ENCODE measurements at regions not wholly inside any gene's neighbourhood (a gene's known extent, or its start where the extent isn't known, plus 50 kb on each side); places are given as distances from the start of the nearest gene placed in this dataset.

GRCh38 chr3:132236701-132237651 lies 80.2 kb upstream of the ACP3 start:
- DNase-seq = no peak

DNA sequence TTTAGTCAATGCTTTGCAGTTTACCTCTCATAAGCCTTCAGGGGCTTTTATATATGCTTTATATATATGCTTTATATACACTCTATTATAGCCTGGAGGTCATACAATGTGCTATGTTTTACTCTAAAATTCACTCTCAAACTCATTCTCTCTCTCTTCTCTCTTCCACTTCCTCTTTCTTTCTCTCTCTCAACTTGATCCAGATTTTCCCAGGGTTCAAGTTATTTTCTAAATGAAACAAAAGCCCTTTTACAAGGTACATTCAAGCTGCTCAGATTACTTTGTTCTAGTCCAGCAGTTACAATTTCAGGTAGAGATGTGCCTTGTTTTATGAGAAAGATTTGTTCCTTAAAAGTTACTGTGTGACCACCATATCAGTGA lies 79.6 kb upstream of the ACP3 start:
- no peak for DNase-seq

- DNase-seq = no peak
These were observed 77.6 kb upstream of the ACP3 start for GRCh38 chr3:132239587-132239986.

GRCh38 chr3:132241776-132242514 lies 75.3 kb upstream of the ACP3 start:
- no peak for DNase-seq

DNA sequence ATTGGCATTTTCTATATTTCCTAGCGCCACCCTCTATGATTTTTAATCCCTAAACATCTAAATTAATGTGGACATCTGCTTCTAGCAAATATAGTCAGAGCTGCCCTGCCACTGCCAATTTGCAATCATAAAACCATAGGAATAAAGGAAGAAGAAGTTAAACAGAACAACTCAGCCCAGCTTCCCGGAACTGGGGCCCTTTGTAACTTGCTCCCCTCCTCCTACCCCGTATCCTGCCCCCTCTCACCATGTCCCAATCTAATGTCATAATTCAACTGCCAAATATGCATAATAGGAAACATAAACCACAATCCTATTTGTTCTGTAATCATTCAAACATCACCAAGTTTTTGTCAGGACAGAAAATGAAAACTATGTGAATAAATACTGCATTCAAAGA lies 74.4 kb upstream of the ACP3 start:
- no peak for DNase-seq

DNA sequence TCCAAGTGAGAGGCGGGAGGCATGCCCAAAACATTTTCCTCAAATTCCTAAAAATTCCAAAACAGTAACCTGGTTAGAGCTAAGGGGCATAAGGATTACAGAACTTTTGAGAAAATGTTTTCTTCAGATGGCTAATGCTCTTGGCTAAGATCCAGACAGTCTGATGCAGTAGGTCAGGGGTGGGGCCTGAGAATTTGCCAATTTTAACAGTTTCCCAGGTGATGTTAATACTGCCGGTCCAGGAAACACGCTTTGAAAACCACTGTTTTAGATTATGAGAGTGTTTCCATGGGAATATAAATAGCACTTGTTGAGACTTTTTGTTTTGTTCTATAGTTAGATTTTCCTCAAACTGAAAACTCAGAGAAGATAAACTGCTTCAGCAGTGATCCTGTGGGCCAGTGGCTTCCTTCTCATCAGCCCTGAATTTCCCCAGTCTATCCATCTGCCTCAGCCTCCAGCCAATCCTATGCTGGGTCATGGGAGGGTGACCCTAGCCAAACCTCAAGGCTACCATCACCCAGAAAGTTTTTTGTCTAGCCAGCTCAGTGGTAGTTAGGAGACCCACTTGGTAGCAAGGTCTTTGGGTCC lies 71.6 kb upstream of the ACP3 start:
- no peak for DNase-seq

DNA sequence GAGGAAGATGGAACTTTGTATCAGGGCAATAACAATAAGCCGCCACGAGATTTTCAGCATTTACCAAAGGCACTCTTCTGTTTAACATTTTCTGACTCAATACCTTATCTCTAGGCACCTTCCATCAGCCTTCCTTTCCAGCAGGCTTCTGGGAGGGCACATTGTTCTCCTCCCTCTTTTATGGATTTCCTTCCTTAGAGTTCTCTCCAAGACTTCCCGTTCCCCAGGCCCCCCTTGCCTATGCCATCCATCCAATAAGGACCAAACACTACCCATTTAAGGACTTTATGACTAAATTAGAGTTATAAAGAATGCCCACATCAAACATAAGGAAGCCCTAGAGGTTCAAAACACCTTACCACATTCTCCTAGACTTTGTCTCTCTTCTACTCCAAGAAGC lies 71.0 kb upstream of the ACP3 start:
- DNase-seq = no peak

DNA sequence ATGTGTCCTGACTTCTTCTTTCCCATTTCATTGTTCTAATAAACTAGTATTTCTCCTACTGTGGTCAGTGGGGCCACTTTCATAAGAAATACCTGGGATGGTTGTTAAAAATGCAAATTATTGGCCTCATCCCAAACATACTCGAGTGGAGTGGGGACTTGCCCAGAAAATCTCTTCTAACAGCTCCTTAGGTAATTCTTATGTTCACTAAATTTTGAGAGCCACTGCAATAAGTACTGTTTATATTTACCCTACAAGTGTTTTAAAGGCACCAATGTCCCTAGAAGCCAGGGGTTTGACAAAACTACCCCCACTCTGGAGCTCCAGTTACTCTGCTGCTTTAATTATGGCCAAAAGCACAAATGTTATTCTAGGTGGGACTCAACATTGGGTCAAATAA lies 70.0 kb upstream of the ACP3 start:
- DNase-seq = no peak

- no peak for DNase-seq
These were observed 68.7 kb upstream of the ACP3 start for GRCh38 chr3:132248490-132248889.

DNA sequence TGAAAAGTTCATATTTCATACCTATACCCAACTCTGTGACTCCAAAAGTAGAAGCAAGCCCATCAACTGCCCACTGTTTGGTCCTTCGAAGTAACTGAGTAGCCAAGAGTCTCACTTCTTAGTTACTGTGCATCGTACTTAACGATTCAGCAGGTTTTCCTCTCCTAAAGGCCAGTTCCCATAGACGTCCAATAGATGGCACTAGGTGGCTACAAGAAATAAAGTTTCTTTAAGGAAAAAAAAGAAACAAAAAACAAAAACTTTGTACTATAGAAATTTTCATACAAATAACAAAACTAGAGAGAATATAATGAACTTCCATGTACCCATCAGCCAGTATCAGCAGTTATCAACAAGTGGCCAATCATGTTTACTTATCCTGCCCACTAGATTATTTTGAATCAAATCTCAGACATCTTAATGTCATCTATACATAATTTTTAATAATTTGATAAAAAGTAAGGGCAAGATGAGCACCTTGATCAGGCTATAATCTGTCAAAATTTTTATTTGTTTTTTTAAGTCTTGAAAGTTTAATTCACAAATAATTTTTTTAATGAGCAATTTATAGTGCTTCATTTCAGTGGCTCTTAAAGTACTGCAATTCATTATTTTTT lies 63.8 kb upstream of the ACP3 start:
- peak; percentile 31 to 45 for DNase-seq

DNA sequence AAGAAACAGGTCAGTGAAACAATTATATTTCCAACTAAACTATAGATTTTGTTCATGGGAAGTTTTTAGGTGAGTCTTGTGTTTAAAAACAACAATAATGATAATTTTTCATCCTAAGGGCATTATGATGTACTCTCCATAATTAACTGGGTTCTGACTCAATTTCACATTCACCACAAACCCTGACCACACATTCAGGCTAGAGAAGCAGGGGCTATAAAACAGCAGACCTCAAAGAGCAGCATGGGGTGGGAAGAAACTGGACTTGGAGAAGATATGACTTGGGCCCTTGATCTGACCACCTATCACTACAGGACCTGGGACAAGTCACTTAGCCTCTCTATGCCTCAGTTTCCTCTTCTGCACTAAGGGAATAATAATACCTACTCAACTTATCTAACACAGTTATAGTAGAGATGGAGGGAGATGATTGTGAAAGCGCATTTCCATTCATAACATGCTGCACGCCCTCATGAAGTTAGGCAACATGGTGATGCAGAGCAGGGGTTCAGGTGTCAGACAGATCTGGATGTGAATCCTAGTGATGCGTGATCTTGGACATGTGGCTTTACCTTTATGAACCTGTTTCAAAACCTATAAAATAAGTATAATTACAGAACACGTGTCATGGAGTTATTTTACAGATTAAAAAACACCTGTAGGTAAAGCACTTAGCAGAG lies 63.0 kb upstream of the ACP3 start:
- DNase-seq = no peak

GRCh38 chr3:132255041-132255745 lies 62.0 kb upstream of the ACP3 start:
- DNase-seq = no peak

DNA sequence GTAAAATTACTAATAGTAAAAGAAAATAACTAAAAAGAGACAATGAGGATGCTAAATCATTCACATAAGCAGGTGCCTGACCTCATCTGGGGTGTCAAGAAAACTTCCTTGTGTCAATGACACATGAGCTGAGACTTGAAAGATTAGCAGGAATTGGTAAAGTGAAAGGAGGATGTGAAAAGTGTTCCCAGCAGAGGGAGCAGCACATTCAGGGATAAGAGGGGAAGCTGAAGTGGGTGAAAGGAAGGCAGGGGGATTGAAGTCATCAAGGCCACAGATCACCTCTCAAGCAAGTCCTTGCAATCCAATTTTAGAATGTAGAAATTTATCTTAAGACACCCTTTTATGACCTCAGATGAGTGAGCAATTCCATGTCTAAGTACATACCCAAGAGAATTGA lies 60.2 kb upstream of the ACP3 start:
- peak; percentile 19 to 33 for DNase-seq

GRCh38 chr3:132261506-132261905 lies 55.7 kb upstream of the ACP3 start:
- DNase-seq = no peak

DNA sequence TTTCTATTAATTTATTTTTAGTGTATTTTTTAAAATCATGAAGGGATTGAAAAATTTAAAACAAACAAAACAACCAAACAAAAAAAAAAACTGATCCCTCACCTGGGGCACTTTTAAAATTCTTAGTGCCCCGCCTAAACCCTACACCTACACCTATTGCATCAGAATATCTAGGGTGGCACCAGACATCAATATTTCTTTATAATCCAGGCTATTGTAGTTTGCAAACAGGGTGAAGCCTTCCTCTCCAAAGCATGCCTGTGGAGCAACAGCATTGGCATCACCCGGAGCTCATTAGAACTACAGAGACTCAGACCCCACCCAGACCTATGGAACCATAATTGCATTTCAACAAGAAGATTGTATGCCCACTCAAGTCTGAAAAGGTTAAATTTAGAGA lies 54.9 kb upstream of the ACP3 start:
- DNase-seq = no peak

- DNase-seq = no peak
These were observed 54.3 kb upstream of the ACP3 start for GRCh38 chr3:132262956-132263355.

- DNase-seq = no peak
These were observed 52.2 kb upstream of the ACP3 start for GRCh38 chr3:132265028-132265427.

DNA sequence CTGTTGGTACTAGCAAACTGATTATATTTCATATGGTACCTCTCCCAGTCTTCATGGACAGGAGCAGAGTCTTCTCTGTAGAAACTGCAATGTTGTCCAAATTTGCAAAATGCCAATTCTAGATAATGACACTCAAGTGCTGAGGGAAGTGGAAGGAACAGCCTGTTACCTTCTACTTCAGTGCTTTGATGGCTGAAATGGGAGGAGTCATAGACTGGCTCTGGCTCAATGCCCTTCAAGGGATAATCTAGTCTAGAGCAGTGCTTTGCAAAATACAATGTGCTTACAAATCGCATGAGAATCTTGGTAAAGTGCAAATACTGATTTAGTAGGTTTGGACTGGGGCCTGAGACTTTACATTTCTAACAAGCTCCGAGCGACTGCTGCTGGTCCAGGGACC lies 51.7 kb upstream of the ACP3 start:
- DNase-seq = no peak

DNA sequence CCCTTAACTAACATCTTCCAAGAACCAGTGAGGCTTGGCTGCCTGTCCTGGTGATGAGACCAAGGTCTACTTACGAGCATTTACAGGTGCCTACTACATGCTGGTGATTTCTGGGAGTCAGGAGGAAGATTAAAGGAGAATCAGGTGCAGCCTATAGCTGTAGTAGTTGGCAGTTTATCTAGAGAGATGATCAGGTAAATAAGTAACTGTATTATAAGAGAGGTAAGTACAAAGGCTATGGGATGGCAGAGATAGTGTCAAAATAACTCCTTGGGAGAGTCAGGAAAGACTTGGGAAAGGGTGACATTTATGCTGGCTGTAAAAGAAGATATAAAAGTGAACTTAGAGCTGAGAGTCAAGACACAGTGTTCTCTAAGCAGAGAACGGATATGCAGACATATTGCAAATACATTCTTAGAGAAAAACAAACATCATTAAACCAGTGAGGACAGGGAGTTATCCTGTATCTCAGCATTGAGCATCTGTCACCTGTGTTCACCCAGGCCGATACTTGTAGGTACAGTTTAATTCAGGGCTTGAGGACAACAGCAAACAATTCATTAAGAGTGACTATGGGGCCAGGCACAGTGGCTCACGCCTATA lies 49.7 kb upstream of the ACP3 start:
- no peak for DNase-seq

Measured in right lung (tissue), 2 donors.